ENCODE measurements at regions not wholly inside any gene's neighbourhood (a gene's known extent, or its start where the extent isn't known, plus 50 kb on each side); places are given as distances from the start of the nearest gene placed in this dataset.

DNA sequence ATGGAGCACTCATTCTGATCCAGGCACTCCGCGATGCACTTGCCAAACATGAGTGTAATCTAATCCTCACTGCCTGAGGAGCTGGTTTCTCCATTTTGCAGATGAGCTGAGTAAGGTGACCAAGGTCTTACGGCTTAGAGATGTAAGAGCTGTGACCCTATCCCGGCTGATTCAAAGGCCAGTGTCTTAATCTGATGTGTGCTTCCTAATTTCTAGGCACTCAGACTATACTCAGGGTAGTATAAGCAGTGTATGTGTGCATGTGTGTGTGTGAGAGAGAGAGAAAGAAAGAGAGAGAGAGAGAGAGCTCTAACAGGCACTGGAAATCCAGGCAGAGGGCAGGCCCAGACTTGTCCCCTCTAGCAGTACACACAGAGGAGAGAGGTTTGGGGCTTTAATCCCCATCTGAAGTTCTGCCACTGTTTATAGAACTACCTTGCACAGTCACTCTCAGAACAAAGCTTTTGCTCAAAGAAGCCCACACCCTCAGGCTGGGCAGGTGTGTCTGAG is 188.2 kb downstream of the ZBTB18 start:
- TF ChIP-seq POLR2AphosphoS5 (IDR thresholded peaks at IDR 0.05; ENCODE audit: borderline replicate concordance, low read depth, low read length) (no peak), EZH2 (IDR thresholded peaks at IDR 0.05) (no peak)

Measured in SK-N-MC (cell line).